ENCODE measurements at regions not wholly inside any gene's neighbourhood (a gene's known extent, or its start where the extent isn't known, plus 50 kb on each side); places are given as distances from the start of the nearest gene placed in this dataset.

DNA sequence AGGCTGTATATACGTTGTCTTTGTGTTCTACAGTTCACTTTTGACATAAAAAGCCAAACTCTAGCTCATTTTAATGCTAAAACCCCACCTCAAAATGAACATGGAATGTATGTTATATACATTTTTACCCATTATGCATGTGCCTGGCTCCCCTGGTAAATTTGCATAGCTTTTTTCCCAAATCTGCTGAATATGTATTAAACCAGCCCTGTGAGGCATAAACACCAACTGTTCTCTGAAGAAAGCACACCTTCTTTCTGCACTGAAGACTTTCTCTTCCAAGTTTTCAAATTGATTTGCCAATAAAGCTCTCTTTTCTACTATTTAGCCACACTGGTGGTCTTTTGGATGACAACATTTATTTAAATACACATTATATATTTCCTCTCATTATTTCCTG is 549.4 kb downstream of the TRIB2 start:
- Histone ChIP-seq H3K4me3 (ENCODE audit: control insufficient read depth in 2 of 3, extremely low read depth in 1 of 3, insufficient read depth in 2 of 3, low read depth in 1 of 3, low read length in 3 of 3) (no peak overlapping the region), H3K9ac (ENCODE audit: control insufficient read depth, extremely low read depth, insufficient read depth, low read length) (no peak overlapping the region), H3K9me3 (ENCODE audit: control insufficient read depth, low read depth, low read length) (no peaks in the 10 kb centered on the region), H3K4me2 (ENCODE audit: control insufficient read depth, extremely low read depth, insufficient read depth, low read depth, low read length) (no peak overlapping the region), H3K79me2 (ENCODE audit: control insufficient read depth, insufficient read depth, low read length) (no peaks in the 10 kb centered on the region), H3K36me3 (ENCODE audit: control insufficient read depth in 2 of 2, extremely low read depth in 1 of 2, insufficient read depth in 2 of 2, low read length in 2 of 2) (no peaks in the 10 kb centered on the region), H3K9me1 (ENCODE audit: control insufficient read depth, extremely low read depth, insufficient read depth, low read length) (no peaks in the 10 kb centered on the region), H4K20me1 (ENCODE audit: control insufficient read depth, extremely low read depth, insufficient read depth, low read length) (no peaks in the 10 kb centered on the region), H3K27ac (ENCODE audit: control insufficient read depth, insufficient read depth, low read length) (no peak overlapping the region), H2AFZ (ENCODE audit: control insufficient read depth, low read length) (no peak overlapping the region), H3K4me1 (ENCODE audit: control insufficient read depth, extremely low read depth, insufficient read depth, low read length) (no peaks in the 10 kb centered on the region), H3K27me3 (ENCODE audit: control insufficient read depth, extremely low read depth, insufficient read depth, low read length) (no peaks in the 10 kb centered on the region)
- no peak for DNase-seq (ENCODE audit: low read depth, low spot score)
- no peak for TF ChIP-seq EZH2 (IDR thresholded peaks at IDR 0.05; ENCODE audit: low read length)
- TF ChIP-seq, protein P1, sequence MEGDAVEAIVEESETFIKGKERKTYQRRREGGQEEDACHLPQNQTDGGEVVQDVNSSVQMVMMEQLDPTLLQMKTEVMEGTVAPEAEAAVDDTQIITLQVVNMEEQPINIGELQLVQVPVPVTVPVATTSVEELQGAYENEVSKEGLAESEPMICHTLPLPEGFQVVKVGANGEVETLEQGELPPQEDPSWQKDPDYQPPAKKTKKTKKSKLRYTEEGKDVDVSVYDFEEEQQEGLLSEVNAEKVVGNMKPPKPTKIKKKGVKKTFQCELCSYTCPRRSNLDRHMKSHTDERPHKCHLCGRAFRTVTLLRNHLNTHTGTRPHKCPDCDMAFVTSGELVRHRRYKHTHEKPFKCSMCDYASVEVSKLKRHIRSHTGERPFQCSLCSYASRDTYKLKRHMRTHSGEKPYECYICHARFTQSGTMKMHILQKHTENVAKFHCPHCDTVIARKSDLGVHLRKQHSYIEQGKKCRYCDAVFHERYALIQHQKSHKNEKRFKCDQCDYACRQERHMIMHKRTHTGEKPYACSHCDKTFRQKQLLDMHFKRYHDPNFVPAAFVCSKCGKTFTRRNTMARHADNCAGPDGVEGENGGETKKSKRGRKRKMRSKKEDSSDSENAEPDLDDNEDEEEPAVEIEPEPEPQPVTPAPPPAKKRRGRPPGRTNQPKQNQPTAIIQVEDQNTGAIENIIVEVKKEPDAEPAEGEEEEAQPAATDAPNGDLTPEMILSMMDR (optimal IDR thresholded peaks at IDR 0.05 in 1 of 3, IDR thresholded peaks at IDR 0.05 in 1 of 3, conservative IDR thresholded peaks at IDR 0.05 in 1 of 3; ENCODE audit: extremely low read depth in 1 of 3, insufficient read depth in 2 of 3, low read length in 3 of 3), result no peak
- FAIRE-seq, result no peak
- dilution Hi-C loops (cut with MboI; ENCODE audit: extremely low pct_ligation_motif_present, low sequenced_read_pairs), result no loop called here

DNA sequence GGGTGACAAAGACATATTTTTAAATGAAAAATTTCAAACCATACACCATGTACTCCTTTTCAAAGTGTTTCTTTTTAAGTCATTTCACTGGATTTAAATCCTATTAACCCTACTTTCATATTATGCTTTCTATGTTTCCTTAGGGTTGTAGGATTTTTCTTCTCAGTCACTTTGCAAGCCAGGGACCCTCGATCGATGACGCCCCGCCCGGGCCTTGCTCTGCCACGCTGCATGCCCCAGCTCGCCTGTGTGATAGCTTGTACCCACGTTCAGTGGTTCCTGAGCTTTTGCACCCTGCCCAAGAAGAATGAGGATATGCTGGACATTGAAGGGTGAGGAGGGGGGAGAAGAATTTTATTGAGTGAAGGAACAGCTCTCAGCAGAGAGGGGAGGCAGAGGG is 568.0 kb downstream of the TRIB2 start:
- Histone ChIP-seq H3K36me3 (ENCODE audit: control insufficient read depth in 2 of 2, extremely low read depth in 1 of 2, insufficient read depth in 2 of 2, low read length in 2 of 2) (no peaks in the 10 kb centered on the region), H3K9me3 (ENCODE audit: control insufficient read depth, low read depth, low read length) (no peaks in the 10 kb centered on the region), H3K4me2 (ENCODE audit: control insufficient read depth, extremely low read depth, insufficient read depth, low read depth, low read length) (no peak overlapping the region), H3K79me2 (ENCODE audit: control insufficient read depth, insufficient read depth, low read length) (no peaks in the 10 kb centered on the region), H3K4me1 (ENCODE audit: control insufficient read depth, extremely low read depth, insufficient read depth, low read length) (no peaks in the 10 kb centered on the region), H3K27ac (ENCODE audit: control insufficient read depth, insufficient read depth, low read length) (no peak overlapping the region), H4K20me1 (ENCODE audit: control insufficient read depth, extremely low read depth, insufficient read depth, low read length) (no peaks in the 10 kb centered on the region), H3K27me3 (ENCODE audit: control insufficient read depth, extremely low read depth, insufficient read depth, low read length) (no peaks in the 10 kb centered on the region), H3K9ac (ENCODE audit: control insufficient read depth, extremely low read depth, insufficient read depth, low read length) (no peak overlapping the region), H3K4me3 (ENCODE audit: control insufficient read depth in 2 of 3, extremely low read depth in 1 of 3, insufficient read depth in 2 of 3, low read depth in 1 of 3, low read length in 3 of 3) (no peak overlapping the region), H2AFZ (ENCODE audit: control insufficient read depth, low read length) (no peak overlapping the region), H3K9me1 (ENCODE audit: control insufficient read depth, extremely low read depth, insufficient read depth, low read length) (no peaks in the 10 kb centered on the region)
- TF ChIP-seq, protein P1 (optimal IDR thresholded peaks at IDR 0.05 in 1 of 3, IDR thresholded peaks at IDR 0.05 in 1 of 3, conservative IDR thresholded peaks at IDR 0.05 in 1 of 3; ENCODE audit: extremely low read depth in 1 of 3, insufficient read depth in 2 of 3, low read length in 3 of 3), result no peak
- no peak for TF ChIP-seq EZH2 (IDR thresholded peaks at IDR 0.05; ENCODE audit: low read length)
- DNase-seq (ENCODE audit: low read depth, low spot score) (no peak), FAIRE-seq (no peak)
- dilution Hi-C loops (cut with MboI; ENCODE audit: extremely low pct_ligation_motif_present, low sequenced_read_pairs), result no loop called here
